Astrocyte (in vitro differentiated cells and primary cell): ENCODE measurements at regions not wholly inside any gene's neighbourhood (a gene's known extent, or its start where the extent isn't known, plus 50 kb on each side); places are given as distances from the start of the nearest gene placed in this dataset.

ENCODE experiments used
- DNase-seq: peaks from one replicate; pipeline ENCODE4 v3.0.0-alpha.2; 2010; ENCODE audit warnings: low read depth
- FAIRE-seq: peaks from 2 replicates; lab custom pipeline; 2011; peaks lifted over from hg19 to GRCh38; lab: Jason Lieb, UNC
- H2AFZ ChIP-seq: 2 replicates; pipeline ENCODE4 v1.6.0; 2012; ENCODE audit warnings: low read depth, low read length, inconsistent platforms
- H3K27ac ChIP-seq: 2 replicates; pipeline ENCODE4 v1.5.1; 2011; ENCODE audit warnings: low read depth, low read length, inconsistent platforms
- H3K27me3 ChIP-seq: 2 replicates; pipeline ENCODE4 v1.6.0; 2011; ENCODE audit warnings: low read length, inconsistent platforms; ENCODE audit not compliant: insufficient read depth
- H3K36me3 ChIP-seq: 2 replicates; pipeline ENCODE4 v1.5.1; 2011; ENCODE audit warnings: low read length, inconsistent platforms; ENCODE audit not compliant: insufficient read depth
- H3K4me1 ChIP-seq: 2 replicates; pipeline ENCODE4 v1.5.1; 2011; ENCODE audit warnings: low read length, inconsistent platforms; ENCODE audit not compliant: insufficient read depth
- H3K4me2 ChIP-seq: 2 replicates; pipeline ENCODE4 v1.6.0; 2012; ENCODE audit warnings: low read length, inconsistent platforms
- H3K4me3 ChIP-seq: 2 replicates; pipeline ENCODE4 v1.5.1; 2011; ENCODE audit warnings: low read depth, mild to moderate bottlenecking, low read length, inconsistent platforms; ENCODE audit not compliant: insufficient read depth
- H3K79me2 ChIP-seq: 2 replicates; pipeline ENCODE4 v1.6.0; 2012; ENCODE audit warnings: mild to moderate bottlenecking, low read length, inconsistent platforms; ENCODE audit not compliant: insufficient read depth
- H3K9ac ChIP-seq: 2 replicates; pipeline ENCODE4 v1.6.0; 2012; ENCODE audit warnings: mild to moderate bottlenecking, low read length, inconsistent platforms
- H3K9me3 ChIP-seq: 2 replicates; pipeline ENCODE4 v1.5.1; 2012; ENCODE audit warnings: low read depth, mild to moderate bottlenecking, low read length, inconsistent platforms; ENCODE audit not compliant: insufficient read depth
- H4K20me1 ChIP-seq: 2 replicates; pipeline ENCODE4 v1.6.0; 2012; ENCODE audit warnings: low read length, inconsistent platforms; ENCODE audit not compliant: insufficient read depth
- H3K27ac Mint-ChIP-seq: one replicate; pipeline ENCODE4 v1.8.0; 2021; ENCODE audit warnings: mild to moderate bottlenecking, mixed read lengths; ENCODE audit not compliant: unreplicated experiment
- H3K27me3 Mint-ChIP-seq: one replicate; pipeline ENCODE4 v1.8.0; 2021; ENCODE audit warnings: low read depth, mixed read lengths; ENCODE audit not compliant: unreplicated experiment
- H3K36me3 Mint-ChIP-seq: one replicate; pipeline ENCODE4 v1.8.0; 2021; ENCODE audit warnings: low read depth, mixed read lengths; ENCODE audit not compliant: unreplicated experiment
- H3K4me1 Mint-ChIP-seq: one replicate; pipeline ENCODE4 v1.8.0; 2021; ENCODE audit warnings: low read depth, mixed read lengths; ENCODE audit not compliant: unreplicated experiment
- H3K4me3 Mint-ChIP-seq: one replicate; pipeline ENCODE4 v1.8.0; 2021; ENCODE audit warnings: mild to moderate bottlenecking, moderate library complexity, mixed read lengths; ENCODE audit not compliant: unreplicated experiment
- H3K9me3 Mint-ChIP-seq: one replicate; pipeline ENCODE4 v1.8.0; 2021; ENCODE audit warnings: mild to moderate bottlenecking, mixed read lengths; ENCODE audit not compliant: unreplicated experiment
- CTCF ChIP-seq: IDR thresholded peaks from 2 replicates; pipeline ENCODE4 v1.5.1; 2011; ENCODE audit warnings: low read depth, mild to moderate bottlenecking, inconsistent platforms, low read length, moderate library complexity; ENCODE audit not compliant: insufficient read depth
- EZH2 ChIP-seq: IDR thresholded peaks from 2 replicates; pipeline ENCODE4 v1.6.1; 2012; ENCODE audit warnings: mild to moderate bottlenecking, low read length, inconsistent platforms; ENCODE audit not compliant: insufficient read depth

- Mint-ChIP-seq H3K4me3 (no peak overlapping the region), H3K27me3 (peaks cover 13% of the 10 kb centered on the region), H3K4me1 (no peaks in the 10 kb centered on the region), H3K9me3 (no peaks in the 10 kb centered on the region), H3K27ac (no peak overlapping the region), H3K36me3 (no peaks in the 10 kb centered on the region)
- DNase-seq = peak; percentile 15
- H3K27me3 ChIP-seq = peaks cover 13% of the 10 kb centered on the region
- no peak overlapping the region for H3K27ac ChIP-seq
- H3K4me1 ChIP-seq = no peaks in the 10 kb centered on the region
- H2AFZ ChIP-seq = no peak overlapping the region
- no peak overlapping the region for H3K4me3 ChIP-seq
- H3K79me2 ChIP-seq = no peaks in the 10 kb centered on the region
- peak overlapping the region; percentile 23 for H3K4me2 ChIP-seq
- no peaks in the 10 kb centered on the region for H4K20me1 ChIP-seq
- H3K36me3 ChIP-seq = no peaks in the 10 kb centered on the region
- no peaks in the 10 kb centered on the region for H3K9me3 ChIP-seq
- FAIRE-seq = no peak
- TF ChIP-seq CTCF (no peak), EZH2 (no peak)
- no peak overlapping the region for H3K9ac ChIP-seq
Measured at GRCh38 chr4:138804711-138805110, 210.9 kb upstream of the NOCT start.

- no peaks in the 10 kb centered on the region for H3K79me2 ChIP-seq
- H3K9me3 ChIP-seq = no peaks in the 10 kb centered on the region
- H3K27ac ChIP-seq = no peak overlapping the region
- H3K36me3 ChIP-seq = no peaks in the 10 kb centered on the region
- no peaks in the 10 kb centered on the region for H4K20me1 ChIP-seq
- no peak overlapping the region for H3K27ac Mint-ChIP-seq
- no peak overlapping the region for H3K4me3 Mint-ChIP-seq
- peaks cover 13% of the 10 kb centered on the region for H3K27me3 ChIP-seq
- H3K9ac ChIP-seq = no peak overlapping the region
- H3K4me1 ChIP-seq = no peaks in the 10 kb centered on the region
- no peaks in the 10 kb centered on the region for H3K36me3 Mint-ChIP-seq
- H3K4me3 ChIP-seq = no peak overlapping the region
- TF ChIP-seq EZH2 = no peak
- TF ChIP-seq CTCF = no peak
- H3K27me3 Mint-ChIP-seq = peaks cover 13% of the 10 kb centered on the region
- H3K4me1 Mint-ChIP-seq = no peaks in the 10 kb centered on the region
- H2AFZ ChIP-seq = no peak overlapping the region
- H3K9me3 Mint-ChIP-seq = no peaks in the 10 kb centered on the region
- no peak overlapping the region for H3K4me2 ChIP-seq
- FAIRE-seq = no peak
- no peak for DNase-seq
Measured at GRCh38 chr4:138803051-138803450, 212.5 kb upstream of the NOCT start.

- Mint-ChIP-seq H3K27ac (no peak overlapping the region), H3K9me3 (no peaks in the 10 kb centered on the region), H3K27me3 (peaks cover 13% of the 10 kb centered on the region), H3K36me3 (no peaks in the 10 kb centered on the region), H3K4me1 (no peaks in the 10 kb centered on the region), H3K4me3 (no peak overlapping the region)
- DNase-seq (peak; percentile 0), FAIRE-seq (no peak)
- Histone ChIP-seq H3K9ac (no peak overlapping the region), H3K27ac (no peak overlapping the region), H3K79me2 (no peaks in the 10 kb centered on the region), H2AFZ (no peak overlapping the region), H3K36me3 (no peaks in the 10 kb centered on the region), H3K9me3 (no peaks in the 10 kb centered on the region), H3K27me3 (peaks cover 10% of the 10 kb centered on the region), H4K20me1 (no peaks in the 10 kb centered on the region), H3K4me2 (no peak overlapping the region), H3K4me3 (no peak overlapping the region), H3K4me1 (no peaks in the 10 kb centered on the region)
- TF ChIP-seq CTCF (no peak), EZH2 (no peak)
Measured at GRCh38 chr4:138802499-138802898, 213.1 kb upstream of the NOCT start.
